ENCODE measurements at regions not wholly inside any gene's neighbourhood (a gene's known extent, or its start where the extent isn't known, plus 50 kb on each side); places are given as distances from the start of the nearest gene placed in this dataset.

DNA sequence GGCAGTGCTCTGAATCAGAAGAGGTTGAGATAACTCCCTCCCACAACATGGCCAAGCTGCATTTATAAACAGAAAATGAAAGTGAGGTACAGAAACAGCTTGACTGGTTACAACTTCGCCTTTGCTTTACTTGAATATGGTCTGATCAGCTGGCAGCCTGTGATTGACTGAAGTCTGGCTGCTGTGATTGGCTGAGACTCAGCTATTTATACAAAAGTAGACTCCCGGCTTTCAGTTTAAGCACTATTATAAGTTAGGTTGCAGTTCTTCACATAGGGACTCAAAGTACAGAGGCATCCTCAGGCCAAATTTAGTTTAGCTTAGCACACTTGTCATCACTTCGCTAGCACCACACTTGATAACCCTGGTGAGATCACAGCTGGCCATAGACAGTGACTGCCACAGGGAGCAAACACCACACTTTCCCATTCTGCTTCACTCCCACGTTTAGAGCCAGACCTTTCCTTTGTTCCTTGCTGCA is 362.6 kb downstream of the EPM2A start:
- no TSS peak for BruUV-seq (replicated peaks)
- Histone ChIP-seq H3K4me1 (ENCODE audit: insufficient read depth, low read length, poor library complexity, severe bottlenecking) (no peaks in the 10 kb centered on the region), H3K4me3 (ENCODE audit: low read depth, low read length, poor library complexity, severe bottlenecking) (no peak overlapping the region), H3K36me3 (ENCODE audit: insufficient read depth, low read length, poor library complexity, severe bottlenecking) (no peaks in the 10 kb centered on the region), H3K9me3 (ENCODE audit: low read depth, low read length, poor library complexity, severe bottlenecking) (peaks cover 6% of the 10 kb centered on the region), H3K27ac (ENCODE audit: low read depth, low read length, poor library complexity, severe bottlenecking) (no peak overlapping the region), H3K27me3 (replicated peaks; ENCODE audit: insufficient read depth, low read depth, low read length, poor library complexity) (no peaks in the 10 kb centered on the region)
- ChIA-PET POLR2A (ENCODE audit: low non-redundant PET) (no interaction called here), CTCF (no interaction called here)
- no peak for TF ChIP-seq EZH2 (IDR thresholded peaks at IDR 0.05; ENCODE audit: borderline replicate concordance, low read depth, low read length, poor library complexity, severe bottlenecking)
- TF ChIP-seq, protein P1, sequence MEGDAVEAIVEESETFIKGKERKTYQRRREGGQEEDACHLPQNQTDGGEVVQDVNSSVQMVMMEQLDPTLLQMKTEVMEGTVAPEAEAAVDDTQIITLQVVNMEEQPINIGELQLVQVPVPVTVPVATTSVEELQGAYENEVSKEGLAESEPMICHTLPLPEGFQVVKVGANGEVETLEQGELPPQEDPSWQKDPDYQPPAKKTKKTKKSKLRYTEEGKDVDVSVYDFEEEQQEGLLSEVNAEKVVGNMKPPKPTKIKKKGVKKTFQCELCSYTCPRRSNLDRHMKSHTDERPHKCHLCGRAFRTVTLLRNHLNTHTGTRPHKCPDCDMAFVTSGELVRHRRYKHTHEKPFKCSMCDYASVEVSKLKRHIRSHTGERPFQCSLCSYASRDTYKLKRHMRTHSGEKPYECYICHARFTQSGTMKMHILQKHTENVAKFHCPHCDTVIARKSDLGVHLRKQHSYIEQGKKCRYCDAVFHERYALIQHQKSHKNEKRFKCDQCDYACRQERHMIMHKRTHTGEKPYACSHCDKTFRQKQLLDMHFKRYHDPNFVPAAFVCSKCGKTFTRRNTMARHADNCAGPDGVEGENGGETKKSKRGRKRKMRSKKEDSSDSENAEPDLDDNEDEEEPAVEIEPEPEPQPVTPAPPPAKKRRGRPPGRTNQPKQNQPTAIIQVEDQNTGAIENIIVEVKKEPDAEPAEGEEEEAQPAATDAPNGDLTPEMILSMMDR (conservative IDR thresholded peaks at IDR 0.05; ENCODE audit: low read depth, low read length), result no peak
- peak; percentile 19 for DNase-seq (ENCODE audit: low spot score)
- intact Hi-C loops (cut with micrococcal nuclease; ENCODE audit: unreplicated experiment), result no loop called here

DNA sequence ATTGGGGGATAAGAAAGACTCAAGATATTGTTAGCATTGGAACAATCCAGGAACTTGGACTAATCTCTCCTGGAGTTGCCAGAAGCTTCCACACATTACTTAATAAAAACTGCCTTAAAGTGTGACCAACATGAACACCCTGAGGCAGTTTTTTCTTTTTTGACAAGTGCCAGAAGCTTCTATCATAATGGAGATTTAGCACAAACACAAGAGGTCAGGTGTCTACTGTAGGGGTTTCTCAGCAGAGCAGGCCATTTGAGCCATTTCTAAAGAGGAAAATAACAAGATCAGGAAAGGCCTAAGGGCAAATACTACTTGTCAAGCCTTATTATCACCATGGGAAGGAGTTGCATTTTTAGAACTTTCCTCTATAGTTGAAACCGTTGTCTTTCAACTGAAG is 361.5 kb downstream of the EPM2A start:
- no TSS peak for BruUV-seq (replicated peaks)
- ChIA-PET POLR2A (ENCODE audit: low non-redundant PET) (no interaction called here), CTCF (no interaction called here)

DNA sequence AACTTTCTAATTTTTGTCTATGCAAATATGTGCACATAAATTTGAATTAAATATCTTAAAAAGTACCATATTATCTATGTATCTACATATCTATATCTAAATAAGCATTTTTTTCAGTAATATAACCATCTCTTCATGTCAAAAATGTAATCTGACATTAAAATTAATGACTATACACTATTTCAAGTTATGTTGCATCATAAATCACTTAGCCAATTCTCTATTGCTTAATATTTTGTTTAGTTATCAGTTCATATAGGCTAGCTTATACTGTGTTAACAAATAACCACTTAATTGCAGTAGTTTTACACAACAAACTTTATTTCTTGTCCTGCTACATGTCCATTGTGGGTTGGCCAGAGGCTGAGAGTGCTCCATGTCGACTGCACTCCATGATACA is 360.8 kb downstream of the EPM2A start:
- Histone ChIP-seq H3K27me3 (replicated peaks; ENCODE audit: insufficient read depth, low read depth, low read length, poor library complexity) (no peaks in the 10 kb centered on the region), H3K4me3 (ENCODE audit: low read depth, low read length, poor library complexity, severe bottlenecking) (no peak overlapping the region), H3K36me3 (ENCODE audit: insufficient read depth, low read length, poor library complexity, severe bottlenecking) (no peaks in the 10 kb centered on the region), H3K27ac (ENCODE audit: low read depth, low read length, poor library complexity, severe bottlenecking) (no peak overlapping the region), H3K9me3 (ENCODE audit: low read depth, low read length, poor library complexity, severe bottlenecking) (peaks cover 7% of the 10 kb centered on the region), H3K4me1 (ENCODE audit: insufficient read depth, low read length, poor library complexity, severe bottlenecking) (no peaks in the 10 kb centered on the region)
- no peak for DNase-seq (ENCODE audit: low spot score)
- no TSS peak for BruUV-seq (replicated peaks)
- CTCF ChIA-PET, result no interaction called here
- POLR2A ChIA-PET (ENCODE audit: low non-redundant PET), result no interaction called here
- intact Hi-C loops (cut with micrococcal nuclease; ENCODE audit: unreplicated experiment), result no loop called here
- TF ChIP-seq, protein P1 (conservative IDR thresholded peaks at IDR 0.05; ENCODE audit: low read depth, low read length), result no peak
- no peak for TF ChIP-seq EZH2 (IDR thresholded peaks at IDR 0.05; ENCODE audit: borderline replicate concordance, low read depth, low read length, poor library complexity, severe bottlenecking)

More for the DNA sequence above, 361.5 kb downstream of the EPM2A start:
- Histone ChIP-seq H3K4me1 (ENCODE audit: insufficient read depth, low read length, poor library complexity, severe bottlenecking) (no peaks in the 10 kb centered on the region), H3K9me3 (ENCODE audit: low read depth, low read length, poor library complexity, severe bottlenecking) (peaks cover 7% of the 10 kb centered on the region), H3K27ac (ENCODE audit: low read depth, low read length, poor library complexity, severe bottlenecking) (no peak overlapping the region), H3K4me3 (ENCODE audit: low read depth, low read length, poor library complexity, severe bottlenecking) (no peak overlapping the region), H3K36me3 (ENCODE audit: insufficient read depth, low read length, poor library complexity, severe bottlenecking) (no peaks in the 10 kb centered on the region), H3K27me3 (replicated peaks; ENCODE audit: insufficient read depth, low read depth, low read length, poor library complexity) (no peaks in the 10 kb centered on the region)
- intact Hi-C loops (cut with micrococcal nuclease; ENCODE audit: unreplicated experiment), result no loop called here
- no peak for DNase-seq (ENCODE audit: low spot score)
- no peak for TF ChIP-seq EZH2 (IDR thresholded peaks at IDR 0.05; ENCODE audit: borderline replicate concordance, low read depth, low read length, poor library complexity, severe bottlenecking)
- TF ChIP-seq, protein P1 (conservative IDR thresholded peaks at IDR 0.05; ENCODE audit: low read depth, low read length), result no peak
